GM12801 (cell line): ENCODE measurements at regions not wholly inside any gene's neighbourhood (a gene's known extent, or its start where the extent isn't known, plus 50 kb on each side); places are given as distances from the start of the nearest gene placed in this dataset.

Experiments
- TF ChIP-seq, protein P1 (sequence below): IDR thresholded peaks from one replicate; pipeline ENCODE4 v1.5.1; 2011; ENCODE audit warnings: control low read depth; ENCODE audit not compliant: insufficient read length; ENCODE audit errors: extremely low read depth

DNA sequence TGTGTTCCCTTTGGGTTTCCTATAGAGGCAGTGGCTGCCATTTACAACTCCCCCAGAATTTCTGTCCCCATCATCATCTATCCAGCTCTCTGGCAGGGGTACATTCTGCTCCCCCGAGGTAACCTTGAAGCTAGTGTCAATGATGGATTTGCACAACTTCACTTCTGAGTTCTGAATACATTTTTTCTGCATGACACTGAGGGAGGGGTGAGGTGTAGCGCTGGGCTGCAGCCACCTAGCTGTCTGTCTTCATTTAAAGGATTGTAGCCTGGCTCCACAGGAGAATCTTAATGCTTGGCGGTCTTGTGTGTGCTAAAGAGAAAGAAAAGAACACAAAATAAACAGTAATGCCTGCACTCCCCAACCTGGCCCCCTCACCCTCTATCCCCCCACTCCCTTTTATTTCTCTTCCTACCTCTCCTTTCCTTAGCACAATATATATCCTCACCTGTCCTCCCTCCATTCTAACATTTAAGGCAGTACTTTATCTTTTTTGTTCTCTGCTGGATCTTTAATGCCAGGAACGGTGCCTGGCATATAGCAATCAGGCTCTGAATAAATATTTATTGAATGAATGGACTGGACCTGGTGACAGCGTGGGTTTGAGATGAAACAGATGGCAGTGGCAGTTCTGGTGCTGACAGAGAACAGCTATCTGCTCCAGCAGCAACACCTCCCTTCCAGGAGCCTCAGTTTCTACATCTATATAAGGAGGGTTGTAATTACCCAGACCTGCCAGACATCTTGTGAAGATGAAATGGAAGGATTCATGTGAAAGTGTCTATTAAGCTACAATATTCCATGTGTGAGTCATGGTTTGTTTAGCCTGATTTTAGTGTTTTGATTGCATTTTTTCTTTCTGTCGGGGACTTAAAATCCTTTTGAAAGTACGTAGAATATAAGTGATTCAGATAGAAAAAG lies 163.5 kb upstream of the CDH11 start:
- TF ChIP-seq, protein P1, sequence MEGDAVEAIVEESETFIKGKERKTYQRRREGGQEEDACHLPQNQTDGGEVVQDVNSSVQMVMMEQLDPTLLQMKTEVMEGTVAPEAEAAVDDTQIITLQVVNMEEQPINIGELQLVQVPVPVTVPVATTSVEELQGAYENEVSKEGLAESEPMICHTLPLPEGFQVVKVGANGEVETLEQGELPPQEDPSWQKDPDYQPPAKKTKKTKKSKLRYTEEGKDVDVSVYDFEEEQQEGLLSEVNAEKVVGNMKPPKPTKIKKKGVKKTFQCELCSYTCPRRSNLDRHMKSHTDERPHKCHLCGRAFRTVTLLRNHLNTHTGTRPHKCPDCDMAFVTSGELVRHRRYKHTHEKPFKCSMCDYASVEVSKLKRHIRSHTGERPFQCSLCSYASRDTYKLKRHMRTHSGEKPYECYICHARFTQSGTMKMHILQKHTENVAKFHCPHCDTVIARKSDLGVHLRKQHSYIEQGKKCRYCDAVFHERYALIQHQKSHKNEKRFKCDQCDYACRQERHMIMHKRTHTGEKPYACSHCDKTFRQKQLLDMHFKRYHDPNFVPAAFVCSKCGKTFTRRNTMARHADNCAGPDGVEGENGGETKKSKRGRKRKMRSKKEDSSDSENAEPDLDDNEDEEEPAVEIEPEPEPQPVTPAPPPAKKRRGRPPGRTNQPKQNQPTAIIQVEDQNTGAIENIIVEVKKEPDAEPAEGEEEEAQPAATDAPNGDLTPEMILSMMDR = no peak

DNA sequence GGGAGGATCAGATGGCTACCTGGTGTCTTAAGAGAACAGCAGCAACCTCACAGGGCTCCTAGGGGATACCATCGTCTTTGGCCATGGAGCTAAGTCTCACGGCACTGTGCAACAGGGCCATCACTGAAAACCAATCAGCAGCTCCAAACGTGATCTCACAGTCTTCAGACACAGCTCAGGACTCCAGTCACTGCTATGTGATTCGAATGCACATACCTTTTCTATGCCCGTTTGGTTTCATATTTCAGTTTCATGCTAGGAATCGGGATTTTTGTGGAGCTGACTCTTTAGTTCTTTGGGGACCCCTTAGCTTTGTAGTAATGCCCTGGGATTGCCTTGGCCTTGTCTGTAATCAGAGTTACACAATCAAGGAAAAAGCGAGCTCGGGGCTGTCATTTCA lies 162.8 kb upstream of the CDH11 start:
- TF ChIP-seq, protein P1 = no peak

DNA sequence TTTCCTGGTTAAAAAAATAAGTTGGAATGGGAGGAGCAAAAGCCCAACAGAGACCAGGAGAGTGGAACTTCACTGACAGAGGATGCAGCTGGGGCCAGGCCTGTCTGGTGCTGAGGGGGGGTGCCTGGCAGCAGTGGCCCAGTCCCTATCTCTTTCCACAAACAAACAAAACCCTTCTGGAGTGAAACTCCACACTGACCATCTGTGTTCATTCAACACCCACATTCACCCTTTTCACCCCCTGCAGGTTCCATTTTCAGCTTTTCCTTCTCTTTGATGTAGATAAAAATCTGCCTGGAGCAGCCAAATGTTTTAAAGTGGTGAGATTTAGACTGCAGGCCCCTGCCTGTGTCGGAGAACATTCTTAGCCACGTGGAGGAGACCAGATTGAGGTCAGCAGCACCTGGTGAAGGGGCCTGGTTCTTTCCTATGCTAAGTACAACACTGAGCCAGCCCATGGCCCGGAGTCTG lies 161.4 kb upstream of the CDH11 start:
- TF ChIP-seq, protein P1 = no peak

DNA sequence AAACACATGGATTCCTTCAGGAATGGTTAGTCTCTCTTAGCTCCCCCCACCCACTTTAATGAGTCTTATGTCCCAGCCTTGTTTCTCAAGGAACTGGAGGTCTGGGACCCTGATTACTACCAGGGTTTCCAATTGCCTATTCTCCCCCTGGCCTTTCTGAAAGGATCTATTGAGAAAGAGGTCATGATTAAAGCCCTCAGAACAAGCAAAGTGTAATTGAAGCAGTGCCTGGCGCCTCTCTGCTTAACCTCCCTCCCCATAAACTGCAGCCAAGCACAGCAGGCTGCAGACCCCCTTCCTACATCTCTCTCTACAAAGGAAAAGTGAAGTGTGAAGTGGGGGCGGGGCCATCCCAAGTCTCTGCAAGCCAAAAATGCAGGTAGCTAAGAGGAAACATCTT lies 159.7 kb upstream of the CDH11 start:
- TF ChIP-seq, protein P1 = no peak

DNA sequence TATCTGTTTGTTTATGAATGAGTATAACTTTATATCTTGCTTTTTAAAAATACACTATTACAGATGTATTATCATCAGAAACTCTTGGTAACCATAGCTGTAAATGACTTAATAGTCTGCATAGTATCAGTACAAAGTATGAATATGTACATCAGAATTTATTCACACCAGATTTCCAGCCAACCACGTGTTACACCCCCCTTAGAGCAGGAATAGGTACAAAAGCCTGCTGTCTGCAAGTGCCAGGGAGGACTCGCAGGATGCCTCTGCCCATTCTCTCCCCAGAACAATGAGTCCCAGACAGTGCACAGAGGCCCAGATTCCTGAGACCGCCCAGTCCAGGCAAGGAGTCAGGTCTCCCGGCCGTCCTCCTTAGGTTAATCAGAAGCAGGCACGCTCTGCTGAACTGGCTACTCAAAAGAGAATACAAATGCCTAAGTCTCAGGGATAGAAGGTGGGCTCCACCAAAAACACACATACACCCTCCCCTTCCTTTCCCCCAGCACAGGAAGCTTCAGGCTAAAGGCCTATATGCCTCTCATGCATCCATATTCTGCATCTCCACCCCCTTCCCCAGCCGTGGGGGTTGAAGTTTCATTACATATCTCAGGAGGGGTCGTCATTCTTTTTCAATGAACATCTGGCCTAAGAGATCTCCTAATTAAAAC lies 159.1 kb upstream of the CDH11 start:
- TF ChIP-seq, protein P1 = no peak

DNA sequence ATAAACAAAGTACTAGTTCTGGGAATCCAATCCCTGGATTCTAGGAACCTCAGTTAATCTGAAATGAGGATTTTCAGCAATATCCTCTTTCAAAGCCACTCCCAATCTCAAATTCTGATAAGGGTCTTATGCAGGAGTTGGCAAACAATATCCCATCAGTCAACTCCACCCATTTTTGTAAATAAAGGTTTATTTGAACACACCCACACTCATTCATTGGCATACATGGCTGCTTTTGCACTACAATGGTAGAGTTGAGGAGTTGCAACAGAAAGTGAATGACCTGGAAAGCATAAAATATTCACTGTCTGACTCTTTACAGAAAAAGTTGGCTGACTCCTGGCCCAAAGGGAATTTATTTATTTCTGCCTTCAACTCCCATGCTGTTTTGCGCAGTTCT lies 157.7 kb upstream of the CDH11 start:
- TF ChIP-seq, protein P1 = no peak

DNA sequence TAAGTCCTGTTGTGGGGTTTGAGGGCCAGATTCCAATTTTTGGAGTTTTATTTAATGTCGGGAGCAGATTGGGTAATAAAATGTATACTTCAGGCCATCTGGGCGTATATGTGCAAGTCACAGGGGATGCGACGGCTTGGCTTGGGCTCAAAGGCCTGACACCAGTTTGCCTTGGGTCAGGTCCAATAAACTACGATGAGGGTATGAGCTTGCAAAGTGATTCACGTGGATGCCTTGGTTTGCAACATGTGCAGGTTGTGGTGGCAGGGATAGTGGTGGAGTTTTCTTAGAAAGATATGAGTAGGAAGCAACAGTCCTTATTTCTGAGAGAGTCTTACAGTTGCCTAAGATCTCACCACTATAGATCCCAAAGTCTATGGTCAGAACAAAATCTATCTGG lies 157.0 kb upstream of the CDH11 start:
- TF ChIP-seq, protein P1 = no peak
